Prostate gland (tissue), 2 donors: ENCODE measurements at regions not wholly inside any gene's neighbourhood (a gene's known extent, or its start where the extent isn't known, plus 50 kb on each side); places are given as distances from the start of the nearest gene placed in this dataset.

Experiments
- CTCF ChIP-seq, 4 experiments: fragments of 200-600 bp in 2 of 4; fragments of 450-650 bp in 2 of 4; sonication (generic) in 2 of 4; IDR thresholded peaks; 1 replicate in 3 of 4; 2 replicates in 1 of 4; pipeline ENCODE4 v1.5.1; 2016 to 2019; ENCODE audit warnings: antibody characterized with exemption in 4 of 4, mild to moderate bottlenecking in 2 of 4, moderate library complexity in 2 of 4
- POLR2A ChIP-seq: fragments of 450-650 bp; IDR thresholded peaks from one replicate; pipeline ENCODE4 v1.6.1; 2016; ENCODE audit warnings: antibody characterized with exemption, mild to moderate bottlenecking
- POLR2AphosphoS5 ChIP-seq: sonication (generic); formaldehyde crosslinking; IDR thresholded peaks from one replicate; pipeline ENCODE4 v1.6.1; 2017; ENCODE audit warnings: antibody characterized with exemption

GRCh38 chr16:85243308-85243707 is 131.0 kb upstream of the CIBAR2 start:
- TF ChIP-seq CTCF (IDR thresholded peaks at IDR 0.05) = no peak
- TF ChIP-seq POLR2A = no peak
- no peak for TF ChIP-seq POLR2AphosphoS5
